GM23338 (cell line): ENCODE measurements at regions not wholly inside any gene's neighbourhood (a gene's known extent, or its start where the extent isn't known, plus 50 kb on each side); places are given as distances from the start of the nearest gene placed in this dataset.
A peak's percentile ranks its signal among the peaks of the same experiment; 100 is the strongest.

ENCODE experiments used
- ATAC-seq: fragments of 200-7000 bp; cut with Tn5 transposase; 3 replicates; pipeline ENCODE4 v1.9.1; 2020
- DNase-seq: peaks from one replicate; pipeline ENCODE4 v3.0.0-alpha.2; 2015; ENCODE audit warnings: low spot score
- H2AFZ ChIP-seq: fragments of 200-600 bp; sonication (generic); 2 replicates; pipeline ENCODE4 v1.8.0; 2016; ENCODE audit warnings: antibody characterized with exemption, mild to moderate bottlenecking, moderate library complexity
- H3F3A ChIP-seq: fragments of 200-600 bp; sonication (generic); replicated peaks from 2 replicates; pipeline ENCODE4 v1.8.0; 2017; ENCODE audit warnings: antibody characterized with exemption, mixed run types, low read depth
- H3K27ac ChIP-seq: fragments of 200-600 bp; sonication (generic); 2 replicates; pipeline ENCODE4 v1.6.1; 2016; ENCODE audit warnings: low read depth
- H3K27me3 ChIP-seq: fragments of 200-600 bp; sonication (generic); 2 replicates; pipeline ENCODE4 v1.8.0; 2016; ENCODE audit warnings: mild to moderate bottlenecking, mixed run types, moderate library complexity; ENCODE audit not compliant: insufficient read depth
- H3K36me3 ChIP-seq: fragments of 200-600 bp; sonication (generic); 2 replicates; pipeline ENCODE4 v1.8.0; 2016; ENCODE audit warnings: mild to moderate bottlenecking; ENCODE audit not compliant: insufficient read depth
- H3K4me1 ChIP-seq: fragments of 200-600 bp; sonication (generic); 2 replicates; pipeline ENCODE4 v1.8.0; 2016; ENCODE audit warnings: mild to moderate bottlenecking, moderate library complexity; ENCODE audit not compliant: insufficient read depth
- H3K4me2 ChIP-seq: fragments of 200-600 bp; sonication (generic); 2 replicates; pipeline ENCODE4 v1.7.1; 2017; ENCODE audit warnings: mixed run types
- H3K4me3 ChIP-seq: fragments of 200-600 bp; sonication (generic); 2 replicates; pipeline ENCODE4 v1.6.1; 2016; ENCODE audit warnings: mixed run types
- H3K79me2 ChIP-seq: fragments of 200-600 bp; sonication (generic); replicated peaks from 2 replicates; pipeline ENCODE4 v1.8.0; 2017; ENCODE audit warnings: mild to moderate bottlenecking; ENCODE audit not compliant: insufficient read depth
- H3K9me2 ChIP-seq: fragments of 200-600 bp; sonication (generic); 2 replicates; pipeline ENCODE4 v1.8.0; 2017; ENCODE audit not compliant: insufficient read depth
- H4K20me1 ChIP-seq: fragments of 200-600 bp; sonication (generic); replicated peaks from 2 replicates; pipeline ENCODE4 v1.8.0; 2017; ENCODE audit warnings: mild to moderate bottlenecking; ENCODE audit not compliant: insufficient read depth
- H3K27ac Mint-ChIP-seq: 2 replicates; pipeline ENCODE4 v1.8.0; 2020; ENCODE audit warnings: inconsistent platforms, mild to moderate bottlenecking, moderate library complexity, mixed read lengths
- H3K27me3 Mint-ChIP-seq: 3 replicates; pipeline ENCODE4 v1.8.0; 2022; ENCODE audit warnings: low read depth, mild to moderate bottlenecking, moderate library complexity, mixed read lengths, inconsistent platforms; ENCODE audit not compliant: insufficient read depth, poor library complexity
- H3K36me3 Mint-ChIP-seq: 3 replicates; pipeline ENCODE4 v1.8.0; 2021; ENCODE audit warnings: low read depth, mild to moderate bottlenecking, inconsistent platforms, moderate library complexity, mixed read lengths
- H3K4me1 Mint-ChIP-seq: 3 replicates; pipeline ENCODE4 v1.8.0; 2020; ENCODE audit warnings: mild to moderate bottlenecking, inconsistent platforms, mixed read lengths
- H3K4me3 Mint-ChIP-seq: 3 replicates; pipeline ENCODE4 v1.8.0; 2021; ENCODE audit warnings: moderate library complexity, mild to moderate bottlenecking, inconsistent platforms, mixed read lengths
- H3K9me3 Mint-ChIP-seq: 3 replicates; pipeline ENCODE4 v1.8.0; 2020; ENCODE audit warnings: moderate library complexity, mild to moderate bottlenecking, inconsistent platforms, mixed read lengths
- CREB1 ChIP-seq: fragments of 250-450 bp; sonication (Bioruptor Pico); IDR thresholded peaks from 2 replicates; pipeline ENCODE4 v1.5.0; 2020; ENCODE audit warnings: low read depth, mild to moderate bottlenecking, moderate library complexity
- CTCF ChIP-seq, 2 experiments: fragments of 200-600 bp in 1 of 2; sonication (generic) in 1 of 2; conservative IDR thresholded peaks; 2 replicates each; pipeline versions ENCODE4 v1.5.1 to v1.6.1; 2016 to 2017; ENCODE audit warnings: antibody characterized with exemption in 2 of 2, low read depth in 2 of 2, mild to moderate bottlenecking in 2 of 2, moderate library complexity in 1 of 2
- EZH2phosphoT487 ChIP-seq: fragments of 200-600 bp; sonication (generic); IDR thresholded peaks from one replicate; pipeline ENCODE4 v1.8.1; 2018; ENCODE audit warnings: antibody characterized with exemption; ENCODE audit not compliant: unreplicated experiment
- NANOG ChIP-seq: IDR thresholded peaks from 2 replicates; pipeline ENCODE4 v1.6.1; 2016; ENCODE audit warnings: antibody characterized with exemption, borderline replicate concordance
- ZNF462 ChIP-seq: fragments of 250-450 bp; sonication (Bioruptor Pico); IDR thresholded peaks from 2 replicates; pipeline ENCODE4 v1.5.0; 2020; ENCODE audit warnings: mild to moderate bottlenecking, moderate library complexity

- TF ChIP-seq ZNF462 (no peak), CREB1 (no peak)
Measured at GRCh38 chr1:96887501-96887900, 165.9 kb downstream of the PTBP2 start (continued).

- H3K79me2 ChIP-seq: no peaks in the 10 kb centered on the region
- no peak for ATAC-seq
- H3K9me3 Mint-ChIP-seq: peaks cover 32% of the 10 kb centered on the region
- 0 out of 2 replicates have a peak, but pooled peaks cover 3% of the 10 kb centered on the region for H3K9me2 ChIP-seq
- H3K36me3 ChIP-seq: peaks cover 7% of the 10 kb centered on the region
- no peak overlapping the region for H3K4me3 ChIP-seq
- DNase-seq: no peak
- H3K36me3 Mint-ChIP-seq: peaks cover 18% of the 10 kb centered on the region; the same call in 2 of the 3 replicates
- H3K4me3 Mint-ChIP-seq: no peak overlapping the region
- no peak overlapping the region for H3K27ac Mint-ChIP-seq
- H3K4me1 Mint-ChIP-seq: no peaks in the 10 kb centered on the region
- no peaks in the 10 kb centered on the region for H3K27me3 ChIP-seq
- H2AFZ ChIP-seq: no peak overlapping the region
- no peaks in the 10 kb centered on the region for H3K4me1 ChIP-seq
- peaks cover 5% of the 10 kb centered on the region for H3K27me3 Mint-ChIP-seq
- H3K27ac ChIP-seq: no peak overlapping the region
- H4K20me1 ChIP-seq: no peaks in the 10 kb centered on the region
- TF ChIP-seq CTCF (conservative IDR thresholded peaks at IDR 0.05; ENCODE audit: low read depth in 2 of 2) (0 out of 4 replicates have a peak, but pooled peaks of 1 of the 2 experiments have one; percentile 5), NANOG (no peak), EZH2phosphoT487 (no peak)
- H3F3A ChIP-seq: no peaks in the 10 kb centered on the region
- no peak overlapping the region for H3K4me2 ChIP-seq
Measured at GRCh38 chr1:96901783-96902363, 180.3 kb downstream of the PTBP2 start.
